ENCODE measurements at regions not wholly inside any gene's neighbourhood (a gene's known extent, or its start where the extent isn't known, plus 50 kb on each side); places are given as distances from the start of the nearest gene placed in this dataset.

GRCh38 chr15:62436235-62436634 lies 271.1 kb upstream of the C2CD4B start:
- Histone ChIP-seq H3K4me1 (ENCODE audit: control insufficient read depth, insufficient read depth, low read length) (no peaks in the 10 kb centered on the region), H3K9me3 (ENCODE audit: control insufficient read depth, insufficient read depth, low read length) (no peaks in the 10 kb centered on the region), H3K36me3 (ENCODE audit: control insufficient read depth, insufficient read depth, low read length) (no peaks in the 10 kb centered on the region), H3K27me3 (ENCODE audit: control insufficient read depth, insufficient read depth, low read length) (no peaks in the 10 kb centered on the region), H3K4me3 (ENCODE audit: low read length) (no peak overlapping the region), H3K27ac (ENCODE audit: low read length) (no peak overlapping the region)
- WGBS (ENCODE audit: insufficient coverage, insufficient read length): no CpG with 5 or more reads among the region's 4 CpGs
- DNase-seq (ENCODE audit: low read depth, low spot score): no peak

GRCh38 chr15:62437753-62438152 lies 272.7 kb upstream of the C2CD4B start:
- WGBS (ENCODE audit: insufficient coverage, insufficient read length): no CpG with 5 or more reads among the region's 2 CpGs
- Histone ChIP-seq H3K9me3 (ENCODE audit: control insufficient read depth, insufficient read depth, low read length) (no peaks in the 10 kb centered on the region), H3K27me3 (ENCODE audit: control insufficient read depth, insufficient read depth, low read length) (no peaks in the 10 kb centered on the region), H3K36me3 (ENCODE audit: control insufficient read depth, insufficient read depth, low read length) (no peaks in the 10 kb centered on the region), H3K4me1 (ENCODE audit: control insufficient read depth, insufficient read depth, low read length) (no peaks in the 10 kb centered on the region), H3K4me3 (ENCODE audit: low read length) (no peak overlapping the region), H3K27ac (ENCODE audit: low read length) (no peak overlapping the region)
- DNase-seq (ENCODE audit: low read depth, low spot score): no peak

- no CpG with 5 or more reads among the region's 5 CpGs for WGBS (ENCODE audit: insufficient coverage, insufficient read length)
- no peak for DNase-seq (ENCODE audit: low read depth, low spot score)
- no peaks in the 10 kb centered on the region for H3K27me3 ChIP-seq (ENCODE audit: control insufficient read depth, insufficient read depth, low read length)
- no peak overlapping the region for H3K4me3 ChIP-seq (ENCODE audit: low read length)
- H3K36me3 ChIP-seq (ENCODE audit: control insufficient read depth, insufficient read depth, low read length): no peaks in the 10 kb centered on the region
- H3K9me3 ChIP-seq (ENCODE audit: control insufficient read depth, insufficient read depth, low read length): no peaks in the 10 kb centered on the region
- H3K27ac ChIP-seq (ENCODE audit: low read length): no peak overlapping the region
- H3K4me1 ChIP-seq (ENCODE audit: control insufficient read depth, insufficient read depth, low read length): no peaks in the 10 kb centered on the region
Observed at GRCh38 chr15:62439543-62440016, 274.5 kb upstream of the C2CD4B start.

GRCh38 chr15:62440362-62441105 lies 275.4 kb upstream of the C2CD4B start:
- Histone ChIP-seq H3K36me3 (ENCODE audit: control insufficient read depth, insufficient read depth, low read length) (no peaks in the 10 kb centered on the region), H3K4me1 (ENCODE audit: control insufficient read depth, insufficient read depth, low read length) (no peaks in the 10 kb centered on the region), H3K27me3 (ENCODE audit: control insufficient read depth, insufficient read depth, low read length) (no peaks in the 10 kb centered on the region), H3K9me3 (ENCODE audit: control insufficient read depth, insufficient read depth, low read length) (no peaks in the 10 kb centered on the region), H3K4me3 (ENCODE audit: low read length) (no peak overlapping the region), H3K27ac (ENCODE audit: low read length) (no peak overlapping the region)
- no peak for DNase-seq (ENCODE audit: low read depth, low spot score)
- WGBS (ENCODE audit: insufficient coverage, insufficient read length): no CpG with 5 or more reads among the region's 11 CpGs

- Histone ChIP-seq H3K4me1 (ENCODE audit: control insufficient read depth, insufficient read depth, low read length) (0 out of 2 replicates have a peak, but pooled peaks cover 1% of the 10 kb centered on the region), H3K27me3 (ENCODE audit: control insufficient read depth, insufficient read depth, low read length) (no peaks in the 10 kb centered on the region), H3K27ac (ENCODE audit: low read length) (no peak overlapping the region), H3K4me3 (ENCODE audit: low read length) (no peak overlapping the region), H3K36me3 (ENCODE audit: control insufficient read depth, insufficient read depth, low read length) (no peaks in the 10 kb centered on the region), H3K9me3 (ENCODE audit: control insufficient read depth, insufficient read depth, low read length) (no peaks in the 10 kb centered on the region)
- WGBS (ENCODE audit: insufficient coverage, insufficient read length): no CpG with 5 or more reads among the region's 8 CpGs
- no peak for DNase-seq (ENCODE audit: low read depth, low spot score)
Observed at GRCh38 chr15:62444104-62445022, 279.3 kb upstream of the C2CD4B start.

GRCh38 chr15:62445244-62445643 lies 280.2 kb upstream of the C2CD4B start:
- WGBS (ENCODE audit: insufficient coverage, insufficient read length): no CpG with 5 or more reads among the region's 2 CpGs
- Histone ChIP-seq H3K4me3 (ENCODE audit: low read length) (no peak overlapping the region), H3K27ac (ENCODE audit: low read length) (no peak overlapping the region), H3K4me1 (ENCODE audit: control insufficient read depth, insufficient read depth, low read length) (0 out of 2 replicates have a peak, but pooled peaks cover 1% of the 10 kb centered on the region), H3K27me3 (ENCODE audit: control insufficient read depth, insufficient read depth, low read length) (no peaks in the 10 kb centered on the region), H3K9me3 (ENCODE audit: control insufficient read depth, insufficient read depth, low read length) (no peaks in the 10 kb centered on the region), H3K36me3 (ENCODE audit: control insufficient read depth, insufficient read depth, low read length) (no peaks in the 10 kb centered on the region)
- DNase-seq (ENCODE audit: low read depth, low spot score): no peak

GRCh38 chr15:62446984-62447383 lies 281.9 kb upstream of the C2CD4B start:
- H3K4me1 ChIP-seq (ENCODE audit: control insufficient read depth, insufficient read depth, low read length): 0 out of 2 replicates have a peak, but pooled peaks cover 3% of the 10 kb centered on the region
- no peaks in the 10 kb centered on the region for H3K27me3 ChIP-seq (ENCODE audit: control insufficient read depth, insufficient read depth, low read length)
- WGBS (ENCODE audit: insufficient coverage, insufficient read length): no CpG with 5 or more reads among the region's 5 CpGs
- no peak for DNase-seq (ENCODE audit: low read depth, low spot score)
- H3K9me3 ChIP-seq (ENCODE audit: control insufficient read depth, insufficient read depth, low read length): no peaks in the 10 kb centered on the region
- no peak overlapping the region for H3K27ac ChIP-seq (ENCODE audit: low read length)
- H3K36me3 ChIP-seq (ENCODE audit: control insufficient read depth, insufficient read depth, low read length): no peaks in the 10 kb centered on the region
- H3K4me3 ChIP-seq (ENCODE audit: low read length): no peak overlapping the region

GRCh38 chr15:62447742-62448141 lies 282.7 kb upstream of the C2CD4B start:
- DNase-seq (ENCODE audit: low read depth, low spot score): no peak
- no peak overlapping the region for H3K27ac ChIP-seq (ENCODE audit: low read length)
- no peaks in the 10 kb centered on the region for H3K36me3 ChIP-seq (ENCODE audit: control insufficient read depth, insufficient read depth, low read length)
- H3K27me3 ChIP-seq (ENCODE audit: control insufficient read depth, insufficient read depth, low read length): no peaks in the 10 kb centered on the region
- peaks cover 6% of the 10 kb centered on the region; the same call in 1 of the 2 replicates for H3K4me1 ChIP-seq (ENCODE audit: control insufficient read depth, insufficient read depth, low read length)
- no CpG with 5 or more reads among the region's 7 CpGs for WGBS (ENCODE audit: insufficient coverage, insufficient read length)
- no peaks in the 10 kb centered on the region for H3K9me3 ChIP-seq (ENCODE audit: control insufficient read depth, insufficient read depth, low read length)
- H3K4me3 ChIP-seq (ENCODE audit: low read length): no peak overlapping the region

GRCh38 chr15:62449638-62450037 lies 284.6 kb upstream of the C2CD4B start:
- H3K4me1 ChIP-seq (ENCODE audit: control insufficient read depth, insufficient read depth, low read length): peaks cover 6% of the 10 kb centered on the region; the same call in 1 of the 2 replicates
- no CpG with 5 or more reads among the region's 1 CpG for WGBS (ENCODE audit: insufficient coverage, insufficient read length)
- H3K9me3 ChIP-seq (ENCODE audit: control insufficient read depth, insufficient read depth, low read length): no peaks in the 10 kb centered on the region
- H3K27me3 ChIP-seq (ENCODE audit: control insufficient read depth, insufficient read depth, low read length): no peaks in the 10 kb centered on the region
- H3K4me3 ChIP-seq (ENCODE audit: low read length): no peak overlapping the region
- H3K27ac ChIP-seq (ENCODE audit: low read length): no peak overlapping the region
- H3K36me3 ChIP-seq (ENCODE audit: control insufficient read depth, insufficient read depth, low read length): no peaks in the 10 kb centered on the region
- DNase-seq (ENCODE audit: low read depth, low spot score): no peak

- Histone ChIP-seq H3K27me3 (ENCODE audit: control insufficient read depth, insufficient read depth, low read length) (no peaks in the 10 kb centered on the region), H3K9me3 (ENCODE audit: control insufficient read depth, insufficient read depth, low read length) (no peaks in the 10 kb centered on the region), H3K36me3 (ENCODE audit: control insufficient read depth, insufficient read depth, low read length) (no peaks in the 10 kb centered on the region), H3K4me3 (ENCODE audit: low read length) (no peak overlapping the region), H3K4me1 (ENCODE audit: control insufficient read depth, insufficient read depth, low read length) (peaks cover 6% of the 10 kb centered on the region; the same call in 1 of the 2 replicates), H3K27ac (ENCODE audit: low read length) (no peak overlapping the region)
- DNase-seq (ENCODE audit: low read depth, low spot score): no peak
- WGBS (ENCODE audit: insufficient coverage, insufficient read length): no CpG with 5 or more reads among the region's 10 CpGs
Observed at GRCh38 chr15:62450061-62450460, 285.0 kb upstream of the C2CD4B start.
